ENCODE measurements at regions not wholly inside any gene's neighbourhood (a gene's known extent, or its start where the extent isn't known, plus 50 kb on each side); places are given as distances from the start of the nearest gene placed in this dataset.

GRCh38 chr4:124018383-124019317 is 622.1 kb downstream of the SPRY1 start:
- Histone ChIP-seq H3K9me3 (no peaks in the 10 kb centered on the region), H3K4me1 (peaks cover 0 to 22% (median 18%) of the 10 kb centered on the region in 4 donors), H3K27ac (peak overlapping the region; percentile 36 to 72 (median 55)), H3K36me3 (no peaks in the 10 kb centered on the region), H3K4me3 (no peak overlapping the region), H3K27me3 (no peaks in the 10 kb centered on the region)
- peak; percentile 79 for DNase-seq
- 43 to 48% methylated on average over 7 of the region's 7 CpGs for WGBS, 2 donors
- no peak for TF ChIP-seq POLR2A (IDR thresholded peaks at IDR 0.05)
- TF ChIP-seq EP300 (IDR thresholded peaks at IDR 0.05) = no peak
- TF ChIP-seq POLR2AphosphoS5 (IDR thresholded peaks at IDR 0.05) = peak in 2 of 4 donors; percentile 14 to 26
- TF ChIP-seq, protein P1, sequence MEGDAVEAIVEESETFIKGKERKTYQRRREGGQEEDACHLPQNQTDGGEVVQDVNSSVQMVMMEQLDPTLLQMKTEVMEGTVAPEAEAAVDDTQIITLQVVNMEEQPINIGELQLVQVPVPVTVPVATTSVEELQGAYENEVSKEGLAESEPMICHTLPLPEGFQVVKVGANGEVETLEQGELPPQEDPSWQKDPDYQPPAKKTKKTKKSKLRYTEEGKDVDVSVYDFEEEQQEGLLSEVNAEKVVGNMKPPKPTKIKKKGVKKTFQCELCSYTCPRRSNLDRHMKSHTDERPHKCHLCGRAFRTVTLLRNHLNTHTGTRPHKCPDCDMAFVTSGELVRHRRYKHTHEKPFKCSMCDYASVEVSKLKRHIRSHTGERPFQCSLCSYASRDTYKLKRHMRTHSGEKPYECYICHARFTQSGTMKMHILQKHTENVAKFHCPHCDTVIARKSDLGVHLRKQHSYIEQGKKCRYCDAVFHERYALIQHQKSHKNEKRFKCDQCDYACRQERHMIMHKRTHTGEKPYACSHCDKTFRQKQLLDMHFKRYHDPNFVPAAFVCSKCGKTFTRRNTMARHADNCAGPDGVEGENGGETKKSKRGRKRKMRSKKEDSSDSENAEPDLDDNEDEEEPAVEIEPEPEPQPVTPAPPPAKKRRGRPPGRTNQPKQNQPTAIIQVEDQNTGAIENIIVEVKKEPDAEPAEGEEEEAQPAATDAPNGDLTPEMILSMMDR (IDR thresholded peaks at IDR 0.05) = no peak
- intact Hi-C loops (cut with DNase I) = no loop called here

DNA sequence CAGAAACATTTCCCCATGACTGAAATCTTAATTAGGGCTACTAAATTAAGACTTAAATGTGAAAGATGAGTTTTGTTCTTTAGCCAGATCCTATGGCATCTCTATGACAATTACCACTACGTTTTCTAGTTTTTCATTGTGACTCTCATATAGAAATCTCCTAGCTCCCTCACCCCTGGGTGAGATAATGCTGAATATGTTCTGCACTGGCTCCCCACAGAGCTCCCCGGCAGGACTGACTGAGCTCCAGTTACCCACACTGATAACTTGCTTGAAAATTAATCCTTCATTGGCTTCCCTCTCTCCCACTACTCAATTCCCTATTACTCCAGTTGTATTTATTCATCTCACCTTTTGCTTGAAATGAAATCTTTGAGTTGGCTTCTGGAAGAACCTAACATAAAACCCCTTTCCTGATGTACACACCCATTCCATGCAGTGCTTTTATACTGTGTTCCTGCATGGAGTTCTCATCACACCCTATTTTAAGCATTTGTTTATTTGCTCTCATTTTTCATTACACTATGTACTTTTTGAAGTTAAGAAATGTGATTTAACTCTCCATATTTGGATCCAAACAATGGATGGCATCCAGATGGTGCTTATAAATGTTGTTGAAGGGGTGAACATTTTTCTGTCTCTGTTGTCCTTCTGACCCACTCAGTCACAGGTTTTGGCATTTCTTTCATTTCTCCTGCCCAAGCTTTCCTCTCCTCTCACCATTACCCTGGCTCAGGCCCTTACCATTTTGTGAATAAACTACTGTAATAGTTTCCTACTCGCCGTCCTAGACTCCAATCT is 623.4 kb downstream of the SPRY1 start:
- intact Hi-C loops (cut with DNase I) = no loop called here
- no peak overlapping the region for H3K4me3 ChIP-seq
- no peak for DNase-seq
- peaks cover 0 to 22% (median 18%) of the 10 kb centered on the region in 4 donors for H3K4me1 ChIP-seq
- H3K36me3 ChIP-seq = no peaks in the 10 kb centered on the region
- peak overlapping the region in 3 of 4 donors; percentile 40 to 72 (median 57) for H3K27ac ChIP-seq
- 74 to 85% methylated on average over 4 of the region's 4 CpGs for WGBS, 2 donors
- H3K9me3 ChIP-seq = no peaks in the 10 kb centered on the region
- H3K27me3 ChIP-seq = no peaks in the 10 kb centered on the region
- TF ChIP-seq POLR2AphosphoS5 (IDR thresholded peaks at IDR 0.05) (no peak), EP300 (IDR thresholded peaks at IDR 0.05) (no peak), POLR2A (IDR thresholded peaks at IDR 0.05) (no peak)
- TF ChIP-seq, protein P1 (IDR thresholded peaks at IDR 0.05) = no peak

- no peak for TF ChIP-seq POLR2AphosphoS5 (IDR thresholded peaks at IDR 0.05)
- TF ChIP-seq, protein P1 (IDR thresholded peaks at IDR 0.05) = no peak
- DNase-seq = no peak
- 59 to 93% methylated on average over 3 of the region's 3 CpGs for WGBS, 2 donors
- intact Hi-C loops (cut with DNase I) = no loop called here
- H3K36me3 ChIP-seq = no peaks in the 10 kb centered on the region
- peaks cover 0 to 26% (median 20%) of the 10 kb centered on the region in 4 donors for H3K4me1 ChIP-seq
- H3K27ac ChIP-seq = no peak overlapping the region
- H3K4me3 ChIP-seq = no peak overlapping the region
- no peaks in the 10 kb centered on the region for H3K9me3 ChIP-seq
- no peaks in the 10 kb centered on the region for H3K27me3 ChIP-seq
Observed at GRCh38 chr4:124025000-124025399, 628.4 kb downstream of the SPRY1 start.

GRCh38 chr4:124025428-124025827 is 628.8 kb downstream of the SPRY1 start:
- DNase-seq = no peak
- Histone ChIP-seq H3K27me3 (no peaks in the 10 kb centered on the region), H3K9me3 (no peaks in the 10 kb centered on the region), H3K4me3 (no peak overlapping the region), H3K27ac (no peak overlapping the region), H3K4me1 (peaks cover 0 to 25% (median 20%) of the 10 kb centered on the region in 4 donors), H3K36me3 (no peaks in the 10 kb centered on the region)
- TF ChIP-seq, protein P1 (IDR thresholded peaks at IDR 0.05) = no peak
- TF ChIP-seq POLR2A (IDR thresholded peaks at IDR 0.05) (no peak), POLR2AphosphoS5 (IDR thresholded peaks at IDR 0.05) (no peak), EP300 (IDR thresholded peaks at IDR 0.05) (no peak)
- WGBS, 2 donors = 74 to 83% methylated on average over 9 of the region's 9 CpGs
- intact Hi-C loops (cut with DNase I) = no loop called here

All from sigmoid colon (tissue), 6 donors.